ENCODE measurements at regions not wholly inside any gene's neighbourhood (a gene's known extent, or its start where the extent isn't known, plus 50 kb on each side); places are given as distances from the start of the nearest gene placed in this dataset.

DNA sequence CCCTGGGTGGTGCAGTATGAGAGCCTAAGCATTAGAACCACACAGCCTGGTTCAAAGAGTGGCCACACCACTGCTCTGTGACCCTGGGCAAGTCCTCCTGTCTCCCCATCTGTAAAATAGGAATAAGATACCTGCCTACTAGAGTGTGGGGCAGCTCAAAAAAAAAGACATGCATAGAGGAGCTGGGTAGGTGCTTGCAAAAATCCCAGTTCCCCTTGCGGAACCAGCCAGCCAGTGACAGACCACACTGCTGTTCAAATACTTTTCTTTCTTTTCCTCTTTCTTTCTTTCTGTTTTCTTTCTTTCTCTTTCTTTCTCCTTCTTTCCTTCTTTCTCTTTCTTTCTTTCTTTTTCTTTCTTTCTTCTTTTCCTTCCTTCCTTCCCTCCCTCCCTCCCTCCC is 63.0 kb upstream of the TRIM2 start:
- no peak overlapping the region for H3K27ac Mint-ChIP-seq
- no peaks in the 10 kb centered on the region for H3K36me3 ChIP-seq (ENCODE audit: control insufficient read depth, insufficient read depth, low read length)
- no peaks in the 10 kb centered on the region for H3K36me3 Mint-ChIP-seq
- no peak overlapping the region for H3K4me3 ChIP-seq (ENCODE audit: low read depth, low read length)
- no peaks in the 10 kb centered on the region for H3K27me3 ChIP-seq (ENCODE audit: control insufficient read depth, insufficient read depth, low read length)
- H3K27me3 Mint-ChIP-seq, result peaks cover 4% of the 10 kb centered on the region
- no peaks in the 10 kb centered on the region for H3K4me1 ChIP-seq (ENCODE audit: control insufficient read depth, insufficient read depth, low read length, poor library complexity, severe bottlenecking)
- no peak overlapping the region for H3K4me3 Mint-ChIP-seq
- no peaks in the 10 kb centered on the region for H3K9me3 Mint-ChIP-seq
- H3K27ac ChIP-seq (ENCODE audit: insufficient read depth, low read length, poor library complexity, severe bottlenecking), result no peak overlapping the region
- H3K4me1 Mint-ChIP-seq, result no peaks in the 10 kb centered on the region
- ATAC-seq (ENCODE audit: low read depth in 2 of 2) (no peak), DNase-seq (no peak)
- H3K9me3 ChIP-seq (ENCODE audit: control insufficient read depth in 2 of 2, low read length in 2 of 2), result no peaks in the 10 kb centered on the region

DNA sequence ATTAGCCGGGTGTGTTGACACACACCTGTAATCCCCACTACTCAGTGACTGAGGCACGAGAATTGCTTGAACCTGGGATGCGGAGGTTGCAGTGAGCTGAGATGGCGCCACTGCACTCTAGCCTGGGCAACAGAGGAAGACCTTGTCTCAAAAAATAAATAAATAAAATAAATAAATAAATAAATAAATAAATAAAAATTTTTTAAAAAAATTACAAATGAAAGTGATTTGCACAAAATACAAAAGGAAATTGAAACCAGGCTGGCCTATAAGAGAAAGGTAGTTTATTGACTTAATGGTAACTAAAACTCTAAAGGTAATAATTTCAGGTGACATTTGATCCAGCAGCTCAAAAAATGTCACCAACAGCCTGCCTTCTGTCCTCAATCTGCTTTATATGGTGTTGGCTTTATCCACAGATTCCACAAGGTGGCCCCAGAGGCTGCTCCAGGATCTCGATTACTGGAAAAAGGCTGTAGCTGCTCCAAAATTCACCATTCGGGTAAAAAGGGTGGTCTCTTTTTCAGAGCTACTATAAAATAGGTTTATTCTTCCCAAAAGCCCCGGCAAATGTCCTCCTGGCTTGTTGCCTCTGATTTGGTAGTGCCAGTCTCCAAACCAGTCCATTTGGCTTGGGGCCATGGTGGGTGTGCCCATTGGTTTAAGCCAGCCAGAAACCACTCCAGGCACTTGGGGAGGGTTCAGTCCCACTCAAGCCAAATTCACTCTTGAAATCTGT is 61.4 kb upstream of the TRIM2 start:
- Mint-ChIP-seq H3K4me3 (no peak overlapping the region), H3K27ac (no peak overlapping the region)

DNA sequence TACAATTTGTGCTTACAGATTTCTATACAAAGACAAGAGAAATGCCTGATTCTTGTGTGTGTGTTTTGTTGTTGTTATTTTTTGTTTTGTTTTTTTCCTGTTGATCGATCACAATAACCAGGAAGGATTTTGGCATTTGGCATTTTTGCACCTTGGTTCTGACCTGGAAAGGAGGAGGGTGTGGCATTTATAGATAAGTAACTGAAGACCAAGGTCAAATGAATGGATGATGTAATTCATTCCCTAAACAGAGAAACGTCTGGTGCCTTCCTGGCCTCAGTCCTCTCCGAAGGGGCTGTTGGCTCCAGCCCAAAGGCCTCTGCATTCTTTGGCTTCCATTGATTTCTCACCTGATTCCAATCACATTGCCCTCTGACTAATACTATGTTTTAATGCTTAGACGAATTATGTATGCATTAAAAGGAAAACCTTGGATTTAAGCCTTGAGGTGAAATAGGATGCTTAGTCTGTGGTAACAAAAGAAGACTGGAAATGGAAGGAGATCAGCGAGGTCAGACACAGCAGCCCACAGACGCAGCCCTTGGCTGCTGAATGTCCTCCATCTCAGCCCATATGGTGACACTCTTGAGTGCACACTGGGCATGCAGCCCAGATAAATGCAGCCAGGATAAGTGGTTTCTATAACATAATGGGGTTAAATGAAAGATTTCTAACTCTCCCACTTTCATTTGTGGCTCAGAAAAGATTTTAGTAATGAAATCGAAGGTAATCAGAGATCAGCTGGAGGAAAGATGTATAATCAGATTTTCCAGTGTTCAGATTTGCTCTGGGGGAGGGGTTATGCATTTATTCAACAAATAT is 60.5 kb upstream of the TRIM2 start:
- peak overlapping the region in 1 of 3 donors; percentile 23 for H3K27ac Mint-ChIP-seq
- DNase-seq (no peak), ATAC-seq (ENCODE audit: low read depth in 2 of 2) (no peak)
- H3K4me1 Mint-ChIP-seq, result no peaks in the 10 kb centered on the region
- H3K36me3 ChIP-seq (ENCODE audit: control insufficient read depth, insufficient read depth, low read length), result no peaks in the 10 kb centered on the region
- H3K36me3 Mint-ChIP-seq, result no peaks in the 10 kb centered on the region
- H3K27ac ChIP-seq (ENCODE audit: insufficient read depth, low read length, poor library complexity, severe bottlenecking), result no peak overlapping the region
- peaks cover 0 to 1% (median 0%) of the 10 kb centered on the region in 7 donors for H3K9me3 Mint-ChIP-seq
- H3K9me3 ChIP-seq (ENCODE audit: control insufficient read depth in 2 of 2, low read length in 2 of 2), result no peaks in the 10 kb centered on the region
- no peaks in the 10 kb centered on the region for H3K27me3 ChIP-seq (ENCODE audit: control insufficient read depth, insufficient read depth, low read length)
- H3K4me1 ChIP-seq (ENCODE audit: control insufficient read depth, insufficient read depth, low read length, poor library complexity, severe bottlenecking), result no peaks in the 10 kb centered on the region
- H3K4me3 ChIP-seq (ENCODE audit: low read depth, low read length), result no peak overlapping the region
- H3K4me3 Mint-ChIP-seq, result no peak overlapping the region
- peaks cover 4% of the 10 kb centered on the region for H3K27me3 Mint-ChIP-seq

More for the DNA sequence above, 61.4 kb upstream of the TRIM2 start:
- Histone ChIP-seq H3K36me3 (ENCODE audit: control insufficient read depth, insufficient read depth, low read length) (no peaks in the 10 kb centered on the region), H3K27me3 (ENCODE audit: control insufficient read depth, insufficient read depth, low read length) (no peaks in the 10 kb centered on the region), H3K9me3 (ENCODE audit: control insufficient read depth in 2 of 2, low read length in 2 of 2) (no peaks in the 10 kb centered on the region), H3K4me3 (ENCODE audit: low read depth, low read length) (no peak overlapping the region), H3K4me1 (ENCODE audit: control insufficient read depth, insufficient read depth, low read length, poor library complexity, severe bottlenecking) (no peaks in the 10 kb centered on the region), H3K27ac (ENCODE audit: insufficient read depth, low read length, poor library complexity, severe bottlenecking) (no peak overlapping the region)
- Mint-ChIP-seq H3K4me1 (no peaks in the 10 kb centered on the region), H3K36me3 (no peaks in the 10 kb centered on the region), H3K27me3 (peaks cover 4% of the 10 kb centered on the region), H3K9me3 (no peaks in the 10 kb centered on the region)
- DNase-seq (peak; percentile 30 to 65 (median 59)), ATAC-seq (ENCODE audit: low read depth in 2 of 2) (no peak)

DNA sequence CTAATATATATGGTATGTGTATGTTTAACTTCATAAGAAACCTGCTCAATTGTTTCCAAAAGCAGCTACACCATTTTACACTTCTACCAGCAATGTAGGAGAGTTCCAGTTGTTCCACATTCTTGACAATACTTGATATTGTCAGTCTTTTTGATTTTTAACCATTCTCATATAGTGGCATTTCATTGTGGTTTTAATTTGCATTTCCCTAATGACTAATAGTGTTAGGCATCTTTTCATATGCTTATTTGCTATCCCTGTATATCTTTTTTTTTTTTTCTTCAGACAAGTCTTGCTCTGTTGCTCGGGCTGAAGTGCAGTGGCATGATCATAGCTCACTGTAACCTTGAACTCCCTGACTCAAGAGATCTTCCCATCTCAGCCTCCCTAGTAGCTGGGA is 58.2 kb upstream of the TRIM2 start:
- Histone ChIP-seq H3K4me1 (ENCODE audit: control insufficient read depth, insufficient read depth, low read length, poor library complexity, severe bottlenecking) (no peaks in the 10 kb centered on the region), H3K9me3 (ENCODE audit: control insufficient read depth in 2 of 2, low read length in 2 of 2) (no peaks in the 10 kb centered on the region), H3K27me3 (ENCODE audit: control insufficient read depth, insufficient read depth, low read length) (no peaks in the 10 kb centered on the region), H3K27ac (ENCODE audit: insufficient read depth, low read length, poor library complexity, severe bottlenecking) (no peak overlapping the region), H3K36me3 (ENCODE audit: control insufficient read depth, insufficient read depth, low read length) (no peaks in the 10 kb centered on the region), H3K4me3 (ENCODE audit: low read depth, low read length) (no peak overlapping the region)
- H3K27ac Mint-ChIP-seq, result no peak overlapping the region
- H3K9me3 Mint-ChIP-seq, result peaks cover 0 to 3% (median 0%) of the 10 kb centered on the region in 7 donors
- ATAC-seq (ENCODE audit: low read depth in 2 of 2), result no peak
- H3K36me3 Mint-ChIP-seq, result no peaks in the 10 kb centered on the region
- no peaks in the 10 kb centered on the region for H3K4me1 Mint-ChIP-seq
- no peak overlapping the region for H3K4me3 Mint-ChIP-seq
- no peak for DNase-seq
- peaks cover 5% of the 10 kb centered on the region for H3K27me3 Mint-ChIP-seq

DNA sequence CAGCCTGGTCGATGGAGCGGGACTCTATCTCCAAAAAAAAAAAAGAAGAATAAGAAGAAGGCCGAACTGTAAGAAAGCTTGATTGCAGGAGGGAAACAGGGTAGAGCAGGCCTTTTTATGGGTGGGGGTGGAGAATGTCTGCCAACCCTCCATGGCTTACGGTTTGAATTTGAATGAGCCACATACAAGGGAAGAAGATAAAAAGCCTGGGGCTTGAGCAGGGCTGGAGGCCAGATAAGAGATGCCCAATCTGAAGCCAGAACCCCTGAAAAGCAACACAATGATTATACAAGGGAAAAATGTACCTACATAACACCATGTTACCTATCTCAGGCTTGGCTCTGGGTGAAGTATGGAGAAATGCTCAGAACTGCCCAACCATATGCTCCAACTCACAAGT is 57.3 kb upstream of the TRIM2 start:
- peaks cover 0 to 3% (median 0%) of the 10 kb centered on the region in 7 donors for H3K9me3 Mint-ChIP-seq
- ATAC-seq (ENCODE audit: low read depth in 2 of 2) (no peak), DNase-seq (no peak)
- Histone ChIP-seq H3K27me3 (ENCODE audit: control insufficient read depth, insufficient read depth, low read length) (no peaks in the 10 kb centered on the region), H3K27ac (ENCODE audit: insufficient read depth, low read length, poor library complexity, severe bottlenecking) (no peak overlapping the region), H3K9me3 (ENCODE audit: control insufficient read depth in 2 of 2, low read length in 2 of 2) (no peaks in the 10 kb centered on the region), H3K4me3 (ENCODE audit: low read depth, low read length) (no peak overlapping the region), H3K4me1 (ENCODE audit: control insufficient read depth, insufficient read depth, low read length, poor library complexity, severe bottlenecking) (no peaks in the 10 kb centered on the region), H3K36me3 (ENCODE audit: control insufficient read depth, insufficient read depth, low read length) (no peaks in the 10 kb centered on the region)
- H3K36me3 Mint-ChIP-seq, result no peaks in the 10 kb centered on the region
- H3K4me1 Mint-ChIP-seq, result peaks cover 0 to 5% (median 1%) of the 10 kb centered on the region in 4 donors
- no peak overlapping the region for H3K27ac Mint-ChIP-seq
- H3K27me3 Mint-ChIP-seq, result peaks cover 12% of the 10 kb centered on the region
- no peak overlapping the region for H3K4me3 Mint-ChIP-seq

DNA sequence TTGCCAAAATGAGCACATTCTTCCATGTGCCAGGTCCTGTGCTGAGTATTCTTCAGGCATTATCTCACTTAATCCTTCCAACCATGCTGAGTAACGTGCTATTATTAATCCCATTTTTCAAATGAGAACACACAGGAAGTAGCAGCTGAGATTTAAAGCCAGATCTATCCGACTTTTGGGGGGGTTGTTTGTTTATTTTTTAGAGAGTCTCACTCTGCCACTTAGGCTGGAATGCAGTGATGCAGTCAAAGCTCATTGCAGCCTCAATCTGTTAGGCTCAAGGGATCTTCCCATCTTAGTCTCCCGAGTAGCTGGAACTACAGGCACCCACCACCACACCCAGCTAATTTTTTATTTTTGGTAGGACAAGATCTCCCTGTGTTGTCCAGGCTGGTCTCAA is 55.5 kb upstream of the TRIM2 start:
- H3K27ac ChIP-seq (ENCODE audit: insufficient read depth, low read length, poor library complexity, severe bottlenecking), result no peak overlapping the region
- no peak overlapping the region for H3K4me3 ChIP-seq (ENCODE audit: low read depth, low read length)
- no peaks in the 10 kb centered on the region for H3K36me3 Mint-ChIP-seq
- H3K4me1 ChIP-seq (ENCODE audit: control insufficient read depth, insufficient read depth, low read length, poor library complexity, severe bottlenecking), result peaks cover 15% of the 10 kb centered on the region
- H3K4me3 Mint-ChIP-seq, result peak overlapping the region in 1 of 4 donors; percentile 63
- peaks cover 5 to 18% (median 11%) of the 10 kb centered on the region in 4 donors for H3K4me1 Mint-ChIP-seq
- H3K9me3 ChIP-seq (ENCODE audit: control insufficient read depth in 2 of 2, low read length in 2 of 2), result no peaks in the 10 kb centered on the region
- peaks cover 0 to 3% (median 0%) of the 10 kb centered on the region in 7 donors for H3K9me3 Mint-ChIP-seq
- peaks cover 9% of the 10 kb centered on the region for H3K27me3 Mint-ChIP-seq
- no peak for ATAC-seq (ENCODE audit: low read depth in 2 of 2)
- H3K27ac Mint-ChIP-seq, result peak overlapping the region in 1 of 3 donors; percentile 75
- H3K36me3 ChIP-seq (ENCODE audit: control insufficient read depth, insufficient read depth, low read length), result no peaks in the 10 kb centered on the region
- peaks cover 2% of the 10 kb centered on the region for H3K27me3 ChIP-seq (ENCODE audit: control insufficient read depth, insufficient read depth, low read length)
- DNase-seq, result no peak

DNA sequence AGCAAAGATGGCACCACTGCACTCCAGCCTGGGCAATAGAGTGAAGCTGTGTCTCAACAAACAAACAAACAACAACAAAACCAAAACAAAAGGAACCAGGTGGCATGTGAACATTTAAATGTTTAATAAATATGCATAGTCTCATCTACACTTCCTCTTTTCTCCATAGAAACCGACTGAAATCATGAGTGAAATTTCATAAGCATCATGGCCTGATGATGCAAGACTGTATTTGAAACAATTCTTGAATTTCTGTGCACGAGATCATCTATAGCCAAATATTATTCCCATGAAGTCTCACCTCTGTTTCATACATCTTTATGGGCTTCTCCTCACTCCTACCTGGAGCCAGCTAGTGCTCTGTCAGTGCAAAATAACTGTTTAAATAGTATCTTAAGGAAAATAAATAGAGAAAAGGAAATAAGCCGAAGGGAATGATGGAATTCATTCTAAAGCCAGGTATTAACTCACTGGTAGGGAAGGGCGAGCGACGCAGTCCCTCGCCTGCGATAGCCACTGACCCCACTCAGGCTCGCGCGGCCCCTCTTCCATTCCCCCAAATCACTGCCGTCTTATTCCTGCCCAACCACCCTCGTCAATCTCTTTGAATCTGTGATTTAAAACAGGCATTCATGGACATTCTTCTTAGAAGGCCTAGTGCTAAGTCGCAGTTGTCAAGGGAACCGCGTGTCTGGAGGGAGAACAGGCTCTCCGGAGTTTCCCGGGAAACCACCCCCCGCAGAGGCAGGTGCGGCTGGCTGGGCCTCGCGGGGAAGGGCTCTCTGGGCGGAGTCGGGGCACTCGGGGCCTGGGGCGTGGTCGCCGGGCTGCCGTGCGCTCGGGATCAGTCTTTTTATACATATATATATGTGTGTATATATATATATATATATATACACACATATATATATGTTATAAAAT is 52.4 kb upstream of the TRIM2 start:
- ATAC-seq (ENCODE audit: low read depth in 2 of 2), result no peak
- Mint-ChIP-seq H3K27ac (peak overlapping the region in 2 of 3 donors; percentile 40 to 76), H3K36me3 (no peaks in the 10 kb centered on the region), H3K27me3 (peaks cover 9% of the 10 kb centered on the region), H3K9me3 (peaks cover 0 to 3% (median 0%) of the 10 kb centered on the region in 7 donors), H3K4me1 (peaks cover 15 to 39% (median 23%) of the 10 kb centered on the region in 4 donors), H3K4me3 (peak overlapping the region; percentile 92 to 95 (median 94))
- peaks cover 2% of the 10 kb centered on the region for H3K27me3 ChIP-seq (ENCODE audit: control insufficient read depth, insufficient read depth, low read length)
- no peaks in the 10 kb centered on the region for H3K9me3 ChIP-seq (ENCODE audit: control insufficient read depth in 2 of 2, low read length in 2 of 2)
- peaks cover 22% of the 10 kb centered on the region for H3K4me1 ChIP-seq (ENCODE audit: control insufficient read depth, insufficient read depth, low read length, poor library complexity, severe bottlenecking)
- DNase-seq, result peak in 1 of 3 donors; percentile 35
- no peaks in the 10 kb centered on the region for H3K36me3 ChIP-seq (ENCODE audit: control insufficient read depth, insufficient read depth, low read length)
- no peak overlapping the region for H3K27ac ChIP-seq (ENCODE audit: insufficient read depth, low read length, poor library complexity, severe bottlenecking)
- no peak overlapping the region for H3K4me3 ChIP-seq (ENCODE audit: low read depth, low read length)
